ENCODE measurements at regions not wholly inside any gene's neighbourhood (a gene's known extent, or its start where the extent isn't known, plus 50 kb on each side); places are given as distances from the start of the nearest gene placed in this dataset.

- TF ChIP-seq CTCF (IDR thresholded peaks at IDR 0.05) (no peak), POLR2A (IDR thresholded peaks at IDR 0.05) (no peak)
Measured at GRCh38 chr10:106440767-106441166, 723.7 kb downstream of the SORCS1 start.

Measured in uterus (tissue), 2 donors.